ENCODE measurements at regions not wholly inside any gene's neighbourhood (a gene's known extent, or its start where the extent isn't known, plus 50 kb on each side); places are given as distances from the start of the nearest gene placed in this dataset.
"Not testable (repeated sequence)": the region's sequence is repeated elsewhere in the genome, so short reads cannot be mapped to it uniquely, and the experiment has no call there.

- no peak for DNase-seq (ENCODE audit: low read depth in 2 of 2)
Measured at GRCh38 chr2:176851200-176851888, 361.2 kb upstream of the HNRNPA3 start.

- DNase-seq (ENCODE audit: low read depth in 2 of 2), result no peak
Measured at GRCh38 chr2:176851889-176852483, 360.6 kb upstream of the HNRNPA3 start.

- DNase-seq (ENCODE audit: low read depth in 2 of 2), result peak in 1 of 2 donors; percentile 4
Measured at GRCh38 chr2:176852667-176853066, 359.9 kb upstream of the HNRNPA3 start.

- no peak for DNase-seq (ENCODE audit: low read depth in 2 of 2)
Measured at GRCh38 chr2:176854062-176854461, 358.5 kb upstream of the HNRNPA3 start.

GRCh38 chr2:176854878-176855277 is 357.7 kb upstream of the HNRNPA3 start:
- DNase-seq (ENCODE audit: low read depth in 2 of 2), result no peak

- DNase-seq (ENCODE audit: low read depth in 2 of 2), result no peak
Measured at GRCh38 chr2:176856683-176857082, 355.9 kb upstream of the HNRNPA3 start.

- no peak for DNase-seq (ENCODE audit: low read depth in 2 of 2)
Measured at GRCh38 chr2:176865336-176865735, 347.3 kb upstream of the HNRNPA3 start.

- DNase-seq (ENCODE audit: low read depth in 2 of 2), result no peak
Measured at GRCh38 chr2:176872406-176872805, 340.2 kb upstream of the HNRNPA3 start.

- no peak for DNase-seq (ENCODE audit: low read depth in 2 of 2)
Measured at GRCh38 chr2:176873403-176873802, 339.2 kb upstream of the HNRNPA3 start.

- DNase-seq (ENCODE audit: low read depth in 2 of 2), result no peak
Measured at GRCh38 chr2:176876493-176877103, 336.0 kb upstream of the HNRNPA3 start.

- no peak for DNase-seq (ENCODE audit: low read depth in 2 of 2)
Measured at GRCh38 chr2:176879426-176879995, 333.1 kb upstream of the HNRNPA3 start.

- not testable (repeated sequence) for DNase-seq (ENCODE audit: low read depth in 2 of 2)
Measured at GRCh38 chr2:176882045-176882444, 330.5 kb upstream of the HNRNPA3 start.

GRCh38 chr2:176885001-176885643 is 327.5 kb upstream of the HNRNPA3 start:
- DNase-seq (ENCODE audit: low read depth in 2 of 2), result no peak

- no peak for DNase-seq (ENCODE audit: low read depth in 2 of 2)
Measured at GRCh38 chr2:176885661-176886060, 326.9 kb upstream of the HNRNPA3 start.

GRCh38 chr2:176891105-176891504 is 321.5 kb upstream of the HNRNPA3 start:
- no peak for DNase-seq (ENCODE audit: low read depth in 2 of 2)

- DNase-seq (ENCODE audit: low read depth in 2 of 2), result no peak
Measured at GRCh38 chr2:176891857-176892256, 320.7 kb upstream of the HNRNPA3 start.

GRCh38 chr2:176892676-176893226 is 319.8 kb upstream of the HNRNPA3 start:
- no peak for DNase-seq (ENCODE audit: low read depth in 2 of 2)

- no peak for DNase-seq (ENCODE audit: low read depth in 2 of 2)
Measured at GRCh38 chr2:176895158-176895557, 317.4 kb upstream of the HNRNPA3 start.

- DNase-seq (ENCODE audit: low read depth in 2 of 2), result no peak
Measured at GRCh38 chr2:176902454-176902853, 310.1 kb upstream of the HNRNPA3 start.

- not testable (repeated sequence) for DNase-seq (ENCODE audit: low read depth in 2 of 2)
Measured at GRCh38 chr2:176904053-176904452, 308.5 kb upstream of the HNRNPA3 start.

- DNase-seq (ENCODE audit: low read depth in 2 of 2), result no peak
Measured at GRCh38 chr2:176907341-176907740, 305.3 kb upstream of the HNRNPA3 start.

GRCh38 chr2:176910828-176911227 is 301.8 kb upstream of the HNRNPA3 start:
- no peak for DNase-seq (ENCODE audit: low read depth in 2 of 2)
